GM23338 (cell line): ENCODE measurements at regions not wholly inside any gene's neighbourhood (a gene's known extent, or its start where the extent isn't known, plus 50 kb on each side); places are given as distances from the start of the nearest gene placed in this dataset.

Source experiments
- ATAC-seq: fragments of 200-7000 bp; cut with Tn5 transposase; 3 replicates; pipeline ENCODE4 v1.9.1; 2020
- DNase-seq: peaks from one replicate; pipeline ENCODE4 v3.0.0-alpha.2; 2015; ENCODE audit warnings: low spot score
- H2AFZ ChIP-seq: fragments of 200-600 bp; sonication (generic); 2 replicates; pipeline ENCODE4 v1.8.0; 2016; ENCODE audit warnings: antibody characterized with exemption, mild to moderate bottlenecking, moderate library complexity
- H3F3A ChIP-seq: fragments of 200-600 bp; sonication (generic); replicated peaks from 2 replicates; pipeline ENCODE4 v1.8.0; 2017; ENCODE audit warnings: antibody characterized with exemption, mixed run types, low read depth
- H3K27ac ChIP-seq: fragments of 200-600 bp; sonication (generic); 2 replicates; pipeline ENCODE4 v1.6.1; 2016; ENCODE audit warnings: low read depth
- H3K27me3 ChIP-seq: fragments of 200-600 bp; sonication (generic); 2 replicates; pipeline ENCODE4 v1.8.0; 2016; ENCODE audit warnings: mild to moderate bottlenecking, mixed run types, moderate library complexity; ENCODE audit not compliant: insufficient read depth
- H3K36me3 ChIP-seq: fragments of 200-600 bp; sonication (generic); 2 replicates; pipeline ENCODE4 v1.8.0; 2016; ENCODE audit warnings: mild to moderate bottlenecking; ENCODE audit not compliant: insufficient read depth
- H3K4me1 ChIP-seq: fragments of 200-600 bp; sonication (generic); 2 replicates; pipeline ENCODE4 v1.8.0; 2016; ENCODE audit warnings: mild to moderate bottlenecking, moderate library complexity; ENCODE audit not compliant: insufficient read depth
- H3K4me2 ChIP-seq: fragments of 200-600 bp; sonication (generic); 2 replicates; pipeline ENCODE4 v1.7.1; 2017; ENCODE audit warnings: mixed run types
- H3K4me3 ChIP-seq: fragments of 200-600 bp; sonication (generic); 2 replicates; pipeline ENCODE4 v1.6.1; 2016; ENCODE audit warnings: mixed run types
- H3K79me2 ChIP-seq: fragments of 200-600 bp; sonication (generic); replicated peaks from 2 replicates; pipeline ENCODE4 v1.8.0; 2017; ENCODE audit warnings: mild to moderate bottlenecking; ENCODE audit not compliant: insufficient read depth
- H3K9me2 ChIP-seq: fragments of 200-600 bp; sonication (generic); 2 replicates; pipeline ENCODE4 v1.8.0; 2017; ENCODE audit not compliant: insufficient read depth
- H4K20me1 ChIP-seq: fragments of 200-600 bp; sonication (generic); replicated peaks from 2 replicates; pipeline ENCODE4 v1.8.0; 2017; ENCODE audit warnings: mild to moderate bottlenecking; ENCODE audit not compliant: insufficient read depth
- H3K27ac Mint-ChIP-seq: 2 replicates; pipeline ENCODE4 v1.8.0; 2020; ENCODE audit warnings: inconsistent platforms, mild to moderate bottlenecking, moderate library complexity, mixed read lengths
- H3K27me3 Mint-ChIP-seq: 3 replicates; pipeline ENCODE4 v1.8.0; 2022; ENCODE audit warnings: low read depth, mild to moderate bottlenecking, moderate library complexity, mixed read lengths, inconsistent platforms; ENCODE audit not compliant: insufficient read depth, poor library complexity
- H3K36me3 Mint-ChIP-seq: 3 replicates; pipeline ENCODE4 v1.8.0; 2021; ENCODE audit warnings: low read depth, mild to moderate bottlenecking, inconsistent platforms, moderate library complexity, mixed read lengths
- H3K4me1 Mint-ChIP-seq: 3 replicates; pipeline ENCODE4 v1.8.0; 2020; ENCODE audit warnings: mild to moderate bottlenecking, inconsistent platforms, mixed read lengths
- H3K4me3 Mint-ChIP-seq: 3 replicates; pipeline ENCODE4 v1.8.0; 2021; ENCODE audit warnings: moderate library complexity, mild to moderate bottlenecking, inconsistent platforms, mixed read lengths
- H3K9me3 Mint-ChIP-seq: 3 replicates; pipeline ENCODE4 v1.8.0; 2020; ENCODE audit warnings: moderate library complexity, mild to moderate bottlenecking, inconsistent platforms, mixed read lengths
- CREB1 ChIP-seq: fragments of 250-450 bp; sonication (Bioruptor Pico); IDR thresholded peaks from 2 replicates; pipeline ENCODE4 v1.5.0; 2020; ENCODE audit warnings: low read depth, mild to moderate bottlenecking, moderate library complexity
- EZH2 ChIP-seq: fragments of 200-600 bp; sonication (generic); IDR thresholded peaks from one replicate; pipeline ENCODE4 v1.8.0; 2017; ENCODE audit warnings: antibody characterized with exemption, mild to moderate bottlenecking, low read depth; ENCODE audit not compliant: unreplicated experiment
- EZH2phosphoT487 ChIP-seq: fragments of 200-600 bp; sonication (generic); IDR thresholded peaks from one replicate; pipeline ENCODE4 v1.8.1; 2018; ENCODE audit warnings: antibody characterized with exemption; ENCODE audit not compliant: unreplicated experiment
- JUNB ChIP-seq: IDR thresholded peaks from one replicate; pipeline ENCODE4 v1.6.1; 2016; ENCODE audit warnings: antibody characterized with exemption; ENCODE audit not compliant: unreplicated experiment
- NANOG ChIP-seq: IDR thresholded peaks from 2 replicates; pipeline ENCODE4 v1.6.1; 2016; ENCODE audit warnings: antibody characterized with exemption, borderline replicate concordance
- POLR2AphosphoS5 ChIP-seq: IDR thresholded peaks from 2 replicates; pipeline ENCODE4 v1.6.1; 2016; ENCODE audit warnings: antibody characterized with exemption, low read depth
- REST ChIP-seq: IDR thresholded peaks from one replicate; pipeline ENCODE4 v1.6.1; 2018; ENCODE audit warnings: antibody characterized with exemption; ENCODE audit not compliant: unreplicated experiment
- STAT1 ChIP-seq: IDR thresholded peaks from one replicate; pipeline ENCODE4 v1.6.1; 2016; ENCODE audit warnings: antibody characterized with exemption; ENCODE audit not compliant: unreplicated experiment
- ZNF114 ChIP-seq: fragments of 250-450 bp; sonication (Bioruptor Pico); IDR thresholded peaks from 2 replicates; pipeline ENCODE4 v1.5.0; 2020; ENCODE audit warnings: mild to moderate bottlenecking, moderate library complexity
- ZNF331 ChIP-seq: fragments of 250-450 bp; sonication (Bioruptor Pico); IDR thresholded peaks from 2 replicates; pipeline ENCODE4 v1.5.0; 2020; ENCODE audit warnings: low read depth, mild to moderate bottlenecking, moderate library complexity
- TF ChIP-seq, protein P1 (sequence below): IDR thresholded peaks from 2 replicates; pipeline ENCODE4 v1.6.1; 2016; ENCODE audit warnings: antibody characterized with exemption
- TF ChIP-seq, protein P2 (sequence below): fragments of 250-450 bp; sonication (Bioruptor Pico); IDR thresholded peaks from 2 replicates; pipeline ENCODE4 v1.5.0; 2020; ENCODE audit warnings: mild to moderate bottlenecking, moderate library complexity
- TF ChIP-seq, protein P3 (sequence below), 2 experiments: fragments of 200-600 bp in 1 of 2; sonication (generic) in 1 of 2; conservative IDR thresholded peaks; 2 replicates each; pipeline versions ENCODE4 v1.5.1 to v1.6.1; 2016 to 2017; ENCODE audit warnings: antibody characterized with exemption in 2 of 2, low read depth in 2 of 2, mild to moderate bottlenecking in 2 of 2, moderate library complexity in 1 of 2

GRCh38 chr2:80725001-80725400, 420.4 kb upstream of the LRRTM1 start:
- Histone ChIP-seq H3K27me3 (no peaks in the 10 kb centered on the region), H3K27ac (no peak overlapping the region), H3K9me2 (no peaks in the 10 kb centered on the region), H3K4me2 (no peak overlapping the region), H3K79me2 (no peaks in the 10 kb centered on the region), H4K20me1 (no peaks in the 10 kb centered on the region), H3K4me1 (no peaks in the 10 kb centered on the region), H3K36me3 (no peaks in the 10 kb centered on the region), H3K4me3 (no peak overlapping the region), H3F3A (no peaks in the 10 kb centered on the region), H2AFZ (no peak overlapping the region)
- Mint-ChIP-seq H3K4me3 (no peak overlapping the region), H3K27ac (no peak overlapping the region), H3K36me3 (no peaks in the 10 kb centered on the region; the same call in 2 of the 3 replicates), H3K27me3 (peaks cover 2% of the 10 kb centered on the region), H3K9me3 (peaks cover 1% of the 10 kb centered on the region; the same call in 1 of the 3 replicates), H3K4me1 (no peaks in the 10 kb centered on the region)
- TF ChIP-seq ZNF331 (CRISPR knock-in tag) (no peak), REST (no peak), CREB1 (CRISPR knock-in tag) (no peak), STAT1 (no peak), ZNF114 (CRISPR knock-in tag) (no peak), EZH2phosphoT487 (no peak), EZH2 (no peak), POLR2AphosphoS5 (no peak), NANOG (no peak), JUNB (no peak)
- TF ChIP-seq, protein P1, sequence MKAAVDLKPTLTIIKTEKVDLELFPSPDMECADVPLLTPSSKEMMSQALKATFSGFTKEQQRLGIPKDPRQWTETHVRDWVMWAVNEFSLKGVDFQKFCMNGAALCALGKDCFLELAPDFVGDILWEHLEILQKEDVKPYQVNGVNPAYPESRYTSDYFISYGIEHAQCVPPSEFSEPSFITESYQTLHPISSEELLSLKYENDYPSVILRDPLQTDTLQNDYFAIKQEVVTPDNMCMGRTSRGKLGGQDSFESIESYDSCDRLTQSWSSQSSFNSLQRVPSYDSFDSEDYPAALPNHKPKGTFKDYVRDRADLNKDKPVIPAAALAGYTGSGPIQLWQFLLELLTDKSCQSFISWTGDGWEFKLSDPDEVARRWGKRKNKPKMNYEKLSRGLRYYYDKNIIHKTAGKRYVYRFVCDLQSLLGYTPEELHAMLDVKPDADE, result no peak
- TF ChIP-seq, protein P2, sequence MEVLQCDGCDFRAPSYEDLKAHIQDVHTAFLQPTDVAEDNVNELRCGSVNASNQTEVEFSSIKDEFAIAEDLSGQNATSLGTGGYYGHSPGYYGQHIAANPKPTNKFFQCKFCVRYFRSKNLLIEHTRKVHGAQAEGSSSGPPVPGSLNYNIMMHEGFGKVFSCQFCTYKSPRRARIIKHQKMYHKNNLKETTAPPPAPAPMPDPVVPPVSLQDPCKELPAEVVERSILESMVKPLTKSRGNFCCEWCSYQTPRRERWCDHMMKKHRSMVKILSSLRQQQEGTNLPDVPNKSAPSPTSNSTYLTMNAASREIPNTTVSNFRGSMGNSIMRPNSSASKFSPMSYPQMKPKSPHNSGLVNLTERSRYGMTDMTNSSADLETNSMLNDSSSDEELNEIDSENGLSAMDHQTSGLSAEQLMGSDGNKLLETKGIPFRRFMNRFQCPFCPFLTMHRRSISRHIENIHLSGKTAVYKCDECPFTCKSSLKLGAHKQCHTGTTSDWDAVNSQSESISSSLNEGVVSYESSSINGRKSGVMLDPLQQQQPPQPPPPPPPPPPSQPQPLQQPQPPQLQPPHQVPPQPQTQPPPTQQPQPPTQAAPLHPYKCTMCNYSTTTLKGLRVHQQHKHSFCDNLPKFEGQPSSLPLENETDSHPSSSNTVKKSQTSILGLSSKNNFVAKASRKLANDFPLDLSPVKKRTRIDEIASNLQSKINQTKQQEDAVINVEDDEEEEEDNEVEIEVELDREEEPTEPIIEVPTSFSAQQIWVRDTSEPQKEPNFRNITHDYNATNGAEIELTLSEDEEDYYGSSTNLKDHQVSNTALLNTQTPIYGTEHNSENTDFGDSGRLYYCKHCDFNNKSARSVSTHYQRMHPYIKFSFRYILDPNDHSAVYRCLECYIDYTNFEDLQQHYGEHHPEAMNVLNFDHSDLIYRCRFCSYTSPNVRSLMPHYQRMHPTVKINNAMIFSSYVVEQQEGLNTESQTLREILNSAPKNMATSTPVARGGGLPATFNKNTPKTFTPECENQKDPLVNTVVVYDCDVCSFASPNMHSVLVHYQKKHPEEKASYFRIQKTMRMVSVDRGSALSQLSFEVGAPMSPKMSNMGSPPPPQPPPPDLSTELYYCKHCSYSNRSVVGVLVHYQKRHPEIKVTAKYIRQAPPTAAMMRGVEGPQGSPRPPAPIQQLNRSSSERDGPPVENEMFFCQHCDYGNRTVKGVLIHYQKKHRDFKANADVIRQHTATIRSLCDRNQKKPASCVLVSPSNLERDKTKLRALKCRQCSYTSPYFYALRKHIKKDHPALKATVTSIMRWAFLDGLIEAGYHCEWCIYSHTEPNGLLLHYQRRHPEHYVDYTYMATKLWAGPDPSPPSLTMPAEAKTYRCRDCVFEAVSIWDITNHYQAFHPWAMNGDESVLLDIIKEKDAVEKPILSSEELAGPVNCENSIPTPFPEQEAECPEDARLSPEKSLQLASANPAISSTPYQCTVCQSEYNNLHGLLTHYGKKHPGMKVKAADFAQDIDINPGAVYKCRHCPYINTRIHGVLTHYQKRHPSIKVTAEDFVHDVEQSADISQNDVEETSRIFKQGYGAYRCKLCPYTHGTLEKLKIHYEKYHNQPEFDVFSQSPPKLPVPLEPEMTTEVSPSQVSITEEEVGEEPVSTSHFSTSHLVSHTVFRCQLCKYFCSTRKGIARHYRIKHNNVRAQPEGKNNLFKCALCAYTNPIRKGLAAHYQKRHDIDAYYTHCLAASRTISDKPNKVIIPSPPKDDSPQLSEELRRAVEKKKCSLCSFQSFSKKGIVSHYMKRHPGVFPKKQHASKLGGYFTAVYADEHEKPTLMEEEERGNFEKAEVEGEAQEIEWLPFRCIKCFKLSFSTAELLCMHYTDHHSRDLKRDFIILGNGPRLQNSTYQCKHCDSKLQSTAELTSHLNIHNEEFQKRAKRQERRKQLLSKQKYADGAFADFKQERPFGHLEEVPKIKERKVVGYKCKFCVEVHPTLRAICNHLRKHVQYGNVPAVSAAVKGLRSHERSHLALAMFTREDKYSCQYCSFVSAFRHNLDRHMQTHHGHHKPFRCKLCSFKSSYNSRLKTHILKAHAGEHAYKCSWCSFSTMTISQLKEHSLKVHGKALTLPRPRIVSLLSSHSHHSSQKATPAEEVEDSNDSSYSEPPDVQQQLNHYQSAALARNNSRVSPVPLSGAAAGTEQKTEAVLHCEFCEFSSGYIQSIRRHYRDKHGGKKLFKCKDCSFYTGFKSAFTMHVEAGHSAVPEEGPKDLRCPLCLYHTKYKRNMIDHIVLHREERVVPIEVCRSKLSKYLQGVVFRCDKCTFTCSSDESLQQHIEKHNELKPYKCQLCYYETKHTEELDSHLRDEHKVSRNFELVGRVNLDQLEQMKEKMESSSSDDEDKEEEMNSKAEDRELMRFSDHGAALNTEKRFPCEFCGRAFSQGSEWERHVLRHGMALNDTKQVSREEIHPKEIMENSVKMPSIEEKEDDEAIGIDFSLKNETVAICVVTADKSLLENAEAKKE (CRISPR knock-in tag), result no peak
- TF ChIP-seq, protein P3, sequence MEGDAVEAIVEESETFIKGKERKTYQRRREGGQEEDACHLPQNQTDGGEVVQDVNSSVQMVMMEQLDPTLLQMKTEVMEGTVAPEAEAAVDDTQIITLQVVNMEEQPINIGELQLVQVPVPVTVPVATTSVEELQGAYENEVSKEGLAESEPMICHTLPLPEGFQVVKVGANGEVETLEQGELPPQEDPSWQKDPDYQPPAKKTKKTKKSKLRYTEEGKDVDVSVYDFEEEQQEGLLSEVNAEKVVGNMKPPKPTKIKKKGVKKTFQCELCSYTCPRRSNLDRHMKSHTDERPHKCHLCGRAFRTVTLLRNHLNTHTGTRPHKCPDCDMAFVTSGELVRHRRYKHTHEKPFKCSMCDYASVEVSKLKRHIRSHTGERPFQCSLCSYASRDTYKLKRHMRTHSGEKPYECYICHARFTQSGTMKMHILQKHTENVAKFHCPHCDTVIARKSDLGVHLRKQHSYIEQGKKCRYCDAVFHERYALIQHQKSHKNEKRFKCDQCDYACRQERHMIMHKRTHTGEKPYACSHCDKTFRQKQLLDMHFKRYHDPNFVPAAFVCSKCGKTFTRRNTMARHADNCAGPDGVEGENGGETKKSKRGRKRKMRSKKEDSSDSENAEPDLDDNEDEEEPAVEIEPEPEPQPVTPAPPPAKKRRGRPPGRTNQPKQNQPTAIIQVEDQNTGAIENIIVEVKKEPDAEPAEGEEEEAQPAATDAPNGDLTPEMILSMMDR (conservative IDR thresholded peaks at IDR 0.05; ENCODE audit: low read depth in 2 of 2), result no peak
- no peak for DNase-seq
- no peak for ATAC-seq
